Lower leg skin (tissue), 4 donors: ENCODE measurements at regions not wholly inside any gene's neighbourhood (a gene's known extent, or its start where the extent isn't known, plus 50 kb on each side); places are given as distances from the start of the nearest gene placed in this dataset.

ENCODE experiments used
- DNase-seq, 2 donors: peaks; one replicate each; pipeline ENCODE4 v3.0.0-alpha.2; 2019; ENCODE audit warnings: low spot score in 2 of 2
- H3K4me3 ChIP-seq: fragments of 200-600 bp; sonication (generic); 2 replicates; pipeline ENCODE4 v1.5.1; 2017; ENCODE audit warnings: mild to moderate bottlenecking, low read depth; ENCODE audit not compliant: poor library complexity, severe bottlenecking
- POLR2A ChIP-seq, 2 donors: fragments of 450-650 bp; IDR thresholded peaks; one replicate each; pipeline ENCODE4 v1.6.1; 2016 to 2017; ENCODE audit warnings: antibody characterized with exemption in 2 of 2, mild to moderate bottlenecking in 1 of 2, moderate library complexity in 1 of 2
- WGBS, 2 donors: methylation state at CpG; one replicate each; pipeline ENCODE4 v1.1.5; 2018; 5-methylcytosine and 5-hydroxymethylcytosine counted together
- intact Hi-C: fragments of 100-400 bp; cut with DNase I; formaldehyde crosslinking; loops from one replicate; pipeline ENCODE4 v1.15.0; 2023; ENCODE audit warnings: low total_unique reads
- TF ChIP-seq, protein P1 (sequence below), 3 donors: fragments of 450-650 bp; IDR thresholded peaks; one replicate each; pipeline ENCODE4 v1.5.1; 2016; ENCODE audit warnings: antibody characterized with exemption in 3 of 3, mild to moderate bottlenecking in 3 of 3, moderate library complexity in 2 of 3

DNA sequence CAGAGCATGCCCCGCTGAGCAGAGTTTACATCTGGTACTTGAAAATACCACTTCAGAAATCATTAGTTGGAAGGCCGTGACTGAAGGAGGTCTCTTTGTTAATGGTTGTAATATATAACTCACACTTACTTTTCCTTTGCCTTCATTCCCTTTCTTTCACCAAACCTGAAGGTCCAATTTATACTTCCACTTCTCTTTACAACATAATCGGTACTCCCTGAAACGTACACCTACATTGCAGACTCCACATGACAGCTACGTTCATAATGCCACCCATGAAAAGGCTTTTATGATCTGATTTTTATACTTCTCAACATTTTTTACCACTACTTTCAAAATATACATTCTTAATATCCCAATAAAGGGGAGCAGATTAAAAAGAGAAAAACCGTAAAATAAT, 298.7 kb downstream of the C4orf33 start:
- intact Hi-C loops: no loop called here
- TF ChIP-seq, protein P1, sequence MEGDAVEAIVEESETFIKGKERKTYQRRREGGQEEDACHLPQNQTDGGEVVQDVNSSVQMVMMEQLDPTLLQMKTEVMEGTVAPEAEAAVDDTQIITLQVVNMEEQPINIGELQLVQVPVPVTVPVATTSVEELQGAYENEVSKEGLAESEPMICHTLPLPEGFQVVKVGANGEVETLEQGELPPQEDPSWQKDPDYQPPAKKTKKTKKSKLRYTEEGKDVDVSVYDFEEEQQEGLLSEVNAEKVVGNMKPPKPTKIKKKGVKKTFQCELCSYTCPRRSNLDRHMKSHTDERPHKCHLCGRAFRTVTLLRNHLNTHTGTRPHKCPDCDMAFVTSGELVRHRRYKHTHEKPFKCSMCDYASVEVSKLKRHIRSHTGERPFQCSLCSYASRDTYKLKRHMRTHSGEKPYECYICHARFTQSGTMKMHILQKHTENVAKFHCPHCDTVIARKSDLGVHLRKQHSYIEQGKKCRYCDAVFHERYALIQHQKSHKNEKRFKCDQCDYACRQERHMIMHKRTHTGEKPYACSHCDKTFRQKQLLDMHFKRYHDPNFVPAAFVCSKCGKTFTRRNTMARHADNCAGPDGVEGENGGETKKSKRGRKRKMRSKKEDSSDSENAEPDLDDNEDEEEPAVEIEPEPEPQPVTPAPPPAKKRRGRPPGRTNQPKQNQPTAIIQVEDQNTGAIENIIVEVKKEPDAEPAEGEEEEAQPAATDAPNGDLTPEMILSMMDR (IDR thresholded peaks at IDR 0.05): no peak
- TF ChIP-seq POLR2A (IDR thresholded peaks at IDR 0.05): no peak
- no peak overlapping the region for H3K4me3 ChIP-seq
- WGBS, 2 donors: 65 to 71% methylated on average over 6 of the region's 6 CpGs
- DNase-seq: no peak

GRCh38 chr4:129403848-129404247, 307.9 kb downstream of the C4orf33 start:
- intact Hi-C loops: no loop called here

GRCh38 chr4:129410115-129410514, 314.2 kb downstream of the C4orf33 start:
- WGBS, 2 donors: 77 to 82% methylated on average over 3 of the region's 3 CpGs
- TF ChIP-seq, protein P1 (IDR thresholded peaks at IDR 0.05): no peak
- TF ChIP-seq POLR2A (IDR thresholded peaks at IDR 0.05): no peak
- no peak for DNase-seq
- intact Hi-C loops: no loop called here
- H3K4me3 ChIP-seq: no peak overlapping the region

More at GRCh38 chr4:129403848-129404247, 307.9 kb downstream of the C4orf33 start:
- no peak overlapping the region for H3K4me3 ChIP-seq
- 69 to 75% methylated on average over 1 of the region's 1 CpG for WGBS, 2 donors
- TF ChIP-seq POLR2A (IDR thresholded peaks at IDR 0.05): no peak
- TF ChIP-seq, protein P1 (IDR thresholded peaks at IDR 0.05): no peak
- DNase-seq: no peak

GRCh38 chr4:129415004-129415403, 319.1 kb downstream of the C4orf33 start:
- TF ChIP-seq, protein P1 (IDR thresholded peaks at IDR 0.05): no peak
- no peak for TF ChIP-seq POLR2A (IDR thresholded peaks at IDR 0.05)
- DNase-seq: no peak
- intact Hi-C loops: no loop called here
- WGBS, 2 donors: 86 to 88% methylated on average over 1 of the region's 1 CpG
- H3K4me3 ChIP-seq: no peak overlapping the region

GRCh38 chr4:129420637-129421036, 324.7 kb downstream of the C4orf33 start:
- no peak for DNase-seq
- no peak overlapping the region for H3K4me3 ChIP-seq
- intact Hi-C loops: no loop called here
- 51 to 71% methylated on average over 1 of the region's 1 CpG for WGBS, 2 donors
- TF ChIP-seq POLR2A (IDR thresholded peaks at IDR 0.05): no peak
- TF ChIP-seq, protein P1 (IDR thresholded peaks at IDR 0.05): no peak

GRCh38 chr4:129422277-129422676, 326.3 kb downstream of the C4orf33 start:
- intact Hi-C loops: no loop called here
- no peak for DNase-seq
- no peak for TF ChIP-seq POLR2A (IDR thresholded peaks at IDR 0.05)
- TF ChIP-seq, protein P1 (IDR thresholded peaks at IDR 0.05): no peak
- no peak overlapping the region for H3K4me3 ChIP-seq
